A673 (cell line): ENCODE measurements at regions not wholly inside any gene's neighbourhood (a gene's known extent, or its start where the extent isn't known, plus 50 kb on each side); places are given as distances from the start of the nearest gene placed in this dataset.

Experiments
- CTCF ChIP-seq: fragments of 300-800, 200-600 bp; sonication (generic); conservative IDR thresholded peaks from 2 replicates; pipeline ENCODE4 v1.5.1; 2017; ENCODE audit warnings: low read depth, mild to moderate bottlenecking, antibody characterized with exemption, low read length, moderate library complexity, mixed read lengths
- EZH2 ChIP-seq: fragments of 200-600 bp; sonication (generic); IDR thresholded peaks from 2 replicates; pipeline ENCODE4 v1.6.1; 2017; ENCODE audit warnings: borderline replicate concordance, low read depth, mild to moderate bottlenecking, mixed read lengths, antibody characterized with exemption, low read length; ENCODE audit not compliant: poor library complexity, severe bottlenecking

GRCh38 chr12:111269718-111270117 is 99.2 kb downstream of the PHETA1 start:
- TF ChIP-seq EZH2: no peak
- no peak for TF ChIP-seq CTCF
